GM18517 (cell line): ENCODE measurements at regions not wholly inside any gene's neighbourhood (a gene's known extent, or its start where the extent isn't known, plus 50 kb on each side); places are given as distances from the start of the nearest gene placed in this dataset.

ENCODE experiments used
- ATAC-seq: cut with Tn5 transposase; IDR thresholded peaks from one replicate; pipeline ENCODE4 v1.9.1; 2021; ENCODE audit warnings: mild to moderate bottlenecking, moderate library complexity; ENCODE audit not compliant: unreplicated experiment

DNA sequence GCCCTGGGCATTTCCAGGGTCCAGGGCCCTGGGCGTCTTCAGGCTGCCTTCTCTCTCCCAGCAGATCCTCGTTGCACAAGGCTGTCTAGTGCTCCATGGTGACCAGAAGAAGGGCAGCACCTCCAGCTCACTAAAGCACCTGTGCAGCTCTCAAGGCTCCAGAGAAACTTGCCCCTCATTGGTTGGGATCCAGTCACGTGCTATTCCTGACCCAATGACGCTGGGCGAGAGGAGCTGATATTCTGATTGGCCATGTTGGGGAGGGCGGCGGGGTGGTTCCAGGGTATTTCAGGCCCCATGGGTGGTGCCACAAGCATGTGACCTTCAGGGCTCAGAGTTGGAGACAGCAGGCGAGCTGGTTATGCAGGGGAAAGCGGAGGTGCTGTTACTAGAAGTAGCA lies 309.1 kb downstream of the TOX3 start:
- no peak for ATAC-seq

DNA sequence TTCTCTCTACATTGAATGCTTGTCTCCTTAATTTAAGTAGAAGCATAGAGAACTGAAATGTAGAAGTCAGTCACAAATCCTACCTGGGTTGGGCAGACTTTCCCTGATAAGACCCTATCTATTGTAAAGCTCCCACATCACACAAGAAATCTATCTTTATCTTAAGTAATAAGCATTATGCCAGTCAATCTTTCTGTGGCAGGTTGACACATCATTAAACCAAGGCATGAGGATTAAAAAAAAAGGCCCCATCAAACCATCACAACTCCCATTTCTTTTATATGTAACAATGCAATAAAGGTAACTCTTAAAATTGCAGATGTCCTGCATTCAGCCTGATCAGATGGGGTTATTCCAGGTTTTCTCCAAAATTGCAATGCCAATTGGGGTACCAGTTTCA lies 311.8 kb downstream of the TOX3 start:
- no peak for ATAC-seq

DNA sequence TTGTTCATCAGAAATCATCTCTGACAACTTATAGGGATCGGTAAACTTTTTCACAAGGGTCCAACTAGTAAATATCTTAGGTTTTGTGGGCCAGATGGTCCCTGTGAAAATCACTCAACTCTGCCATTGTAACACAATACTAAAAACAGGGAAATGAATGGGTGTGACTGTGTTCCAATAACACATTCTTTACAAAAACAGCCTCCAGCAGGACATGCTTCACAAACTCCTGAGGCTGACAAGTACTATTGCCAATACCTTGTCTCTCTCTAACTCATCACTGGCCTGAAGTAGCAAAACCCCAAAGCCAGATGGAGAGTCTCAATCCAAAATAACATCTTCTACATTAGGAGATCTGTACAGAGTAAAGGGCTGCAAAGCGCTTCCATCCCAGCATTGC lies 312.3 kb downstream of the TOX3 start:
- ATAC-seq = no peak

DNA sequence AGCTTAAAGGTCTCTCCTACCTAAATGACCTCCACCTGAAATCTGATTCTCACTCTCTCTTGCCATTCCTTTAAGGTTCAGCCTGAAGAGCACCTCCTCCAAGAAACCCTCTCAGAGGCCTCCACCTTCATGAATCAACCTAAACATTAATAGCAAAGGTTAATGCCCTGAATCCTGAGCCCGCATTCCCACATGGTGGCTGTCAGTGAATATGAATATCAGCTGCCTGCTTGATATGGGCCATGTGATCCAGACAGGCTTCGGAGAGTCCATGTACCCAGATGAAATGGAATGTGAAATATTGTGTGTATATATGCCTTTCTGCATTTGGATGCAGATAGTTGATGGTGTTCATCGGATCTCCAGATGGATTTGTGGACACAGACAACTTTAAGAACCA lies 317.5 kb downstream of the TOX3 start:
- ATAC-seq = no peak

DNA sequence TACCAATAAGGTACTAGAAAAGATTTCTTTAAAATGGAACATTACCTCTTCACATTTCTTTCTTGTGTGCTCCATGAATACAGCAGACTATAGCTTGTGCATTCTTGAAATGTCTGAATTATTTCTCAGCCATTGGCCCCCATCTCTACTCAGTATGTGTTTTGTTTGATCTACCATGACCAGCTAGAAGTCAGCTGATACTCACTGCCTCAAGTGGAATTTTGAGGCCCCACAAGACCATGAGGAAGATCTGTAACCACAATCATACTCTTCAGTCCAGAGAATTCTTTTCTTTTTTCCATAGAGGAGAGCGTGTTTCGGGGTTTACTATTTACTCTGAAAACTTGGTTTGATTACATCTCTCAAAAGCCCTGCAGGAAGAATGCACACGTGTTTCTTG lies 319.1 kb downstream of the TOX3 start:
- ATAC-seq = no peak

DNA sequence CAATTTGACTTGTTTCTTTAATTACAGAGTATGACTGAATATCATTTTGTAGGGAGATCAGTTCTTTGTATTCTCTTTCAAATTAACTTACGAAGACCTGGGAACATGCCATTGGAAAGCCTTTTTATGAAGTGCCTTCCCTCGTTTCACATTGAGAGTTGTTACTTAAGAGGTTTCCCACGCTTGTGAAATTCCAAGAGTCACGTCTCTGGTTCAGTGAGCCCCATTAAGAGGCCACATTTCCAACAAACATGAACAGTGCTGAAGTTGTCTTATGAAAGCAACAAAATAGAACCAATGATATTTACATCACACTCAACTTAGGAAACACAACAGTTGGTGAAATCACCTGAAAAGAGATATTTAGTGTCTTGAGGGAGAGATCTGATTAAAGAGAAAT lies 334.1 kb downstream of the TOX3 start:
- no peak for ATAC-seq

DNA sequence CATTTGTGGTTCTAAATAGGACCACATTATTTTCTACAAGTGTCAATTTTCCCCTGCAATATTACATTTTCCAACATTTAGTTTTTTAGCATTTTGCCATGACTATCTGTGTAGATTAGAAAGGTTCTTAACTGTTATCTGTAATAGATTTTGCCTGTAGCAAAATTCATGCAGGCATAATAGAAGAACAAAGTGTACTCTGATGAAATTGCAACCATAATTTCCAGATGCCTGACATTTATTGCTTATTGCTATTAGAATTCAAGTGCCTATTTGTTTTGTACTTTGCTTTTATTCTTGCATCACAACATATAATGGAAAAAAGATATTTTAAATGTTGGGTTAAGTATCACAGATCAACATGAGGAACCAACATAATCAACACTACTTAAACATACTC lies 337.7 kb downstream of the TOX3 start:
- no peak for ATAC-seq

DNA sequence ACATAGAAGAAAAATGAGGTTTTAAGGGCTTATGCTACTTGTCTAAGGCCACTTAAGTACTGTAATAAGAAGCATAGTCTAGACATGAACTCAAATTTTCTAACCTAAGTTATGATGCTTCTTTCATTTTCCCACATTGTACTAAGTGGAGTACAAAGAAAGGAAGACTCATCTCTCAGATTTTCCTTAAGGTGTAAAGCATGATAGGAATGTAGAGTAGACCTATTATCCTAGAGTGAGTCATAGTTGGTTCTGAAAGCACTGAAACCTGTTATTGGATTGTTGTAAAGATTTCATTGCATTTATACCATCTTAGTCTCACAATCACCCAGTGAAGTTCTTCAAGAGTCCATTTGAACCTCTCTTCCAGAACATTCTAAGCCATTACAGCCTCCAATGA lies 343.8 kb downstream of the TOX3 start:
- ATAC-seq = no peak

DNA sequence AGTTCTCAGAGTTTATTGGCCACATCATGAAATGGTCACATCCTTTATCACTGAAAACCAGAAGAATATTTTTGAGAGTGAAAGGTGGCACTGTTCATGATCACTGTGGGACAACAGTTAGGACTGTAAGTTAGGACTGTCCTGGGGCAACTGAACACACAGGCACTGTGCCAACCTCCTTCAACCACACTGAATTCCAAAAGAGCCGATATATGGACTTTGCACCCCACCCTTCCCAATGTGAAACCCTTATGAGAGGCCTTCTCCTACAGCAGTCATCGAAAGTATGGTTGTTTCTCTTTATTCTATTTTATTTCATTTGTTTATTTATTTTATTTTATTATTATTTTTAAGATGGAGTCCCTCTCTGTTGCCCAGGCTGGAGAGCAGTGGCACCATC lies 353.5 kb downstream of the TOX3 start:
- no peak for ATAC-seq

DNA sequence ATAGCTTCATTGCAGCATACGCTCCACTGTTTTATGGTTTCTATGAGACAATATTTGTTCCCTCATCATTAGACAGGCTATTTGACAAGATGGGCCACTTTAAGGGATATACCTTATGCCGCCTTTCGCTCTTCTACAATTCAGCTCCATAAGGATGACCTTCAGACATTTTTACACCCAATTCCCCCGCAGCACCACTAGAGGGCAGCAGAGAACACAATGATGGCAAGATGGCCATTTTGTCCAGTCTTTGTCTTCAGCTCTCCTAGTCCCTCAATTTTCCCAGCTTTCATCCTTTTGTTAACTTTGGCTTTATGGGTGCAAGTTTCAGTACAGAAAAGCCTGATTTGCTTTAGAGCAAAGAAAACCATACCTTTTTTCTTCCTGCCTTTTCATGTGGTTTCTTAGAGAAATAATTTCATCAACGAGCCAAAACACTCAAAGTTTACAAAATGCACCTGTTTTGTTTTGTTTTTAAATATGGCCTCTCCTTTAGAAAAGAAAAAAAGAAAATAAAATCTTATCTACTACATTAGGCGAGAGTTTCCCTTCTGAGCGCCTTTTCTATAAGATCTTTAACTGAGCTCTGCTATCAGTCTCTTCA lies 355.3 kb downstream of the TOX3 start:
- ATAC-seq = no peak

DNA sequence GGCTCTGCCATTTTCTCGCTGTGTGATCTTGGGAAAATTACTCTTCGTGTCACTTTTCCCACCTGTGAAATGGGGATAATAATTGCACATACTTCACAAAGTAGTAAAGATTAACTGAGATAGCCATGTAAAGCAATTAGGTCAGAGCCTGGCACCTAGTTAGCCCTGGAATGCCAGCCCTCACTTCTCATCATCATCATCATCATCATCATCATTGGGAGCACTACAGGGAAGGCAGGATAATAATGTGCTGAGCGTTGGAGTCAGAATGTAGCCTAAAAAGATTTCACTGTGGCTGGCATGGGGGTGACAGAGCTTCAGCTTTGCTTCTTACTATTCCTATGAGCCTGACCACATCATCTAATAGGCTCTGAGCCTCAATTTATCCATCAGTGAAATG lies 362.6 kb downstream of the TOX3 start:
- ATAC-seq = no peak

DNA sequence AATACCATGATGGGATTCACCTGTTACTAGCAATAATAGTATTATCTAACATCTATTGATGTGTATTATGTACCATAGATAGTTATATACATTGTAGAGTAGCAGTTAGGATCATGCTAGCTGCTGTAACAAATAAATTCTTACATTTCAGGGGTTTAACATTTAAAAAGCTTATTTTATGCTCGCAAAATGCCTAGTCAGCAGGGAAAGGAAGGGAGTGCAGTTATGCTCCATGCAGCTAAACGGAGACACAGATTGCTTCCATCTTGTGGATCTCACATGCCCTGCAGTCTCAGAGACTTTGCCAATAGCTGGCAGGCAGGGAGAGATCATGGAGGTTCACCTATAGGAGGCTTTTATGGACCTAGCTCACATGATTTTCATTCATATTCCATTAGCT lies 364.1 kb downstream of the TOX3 start:
- ATAC-seq = no peak

DNA sequence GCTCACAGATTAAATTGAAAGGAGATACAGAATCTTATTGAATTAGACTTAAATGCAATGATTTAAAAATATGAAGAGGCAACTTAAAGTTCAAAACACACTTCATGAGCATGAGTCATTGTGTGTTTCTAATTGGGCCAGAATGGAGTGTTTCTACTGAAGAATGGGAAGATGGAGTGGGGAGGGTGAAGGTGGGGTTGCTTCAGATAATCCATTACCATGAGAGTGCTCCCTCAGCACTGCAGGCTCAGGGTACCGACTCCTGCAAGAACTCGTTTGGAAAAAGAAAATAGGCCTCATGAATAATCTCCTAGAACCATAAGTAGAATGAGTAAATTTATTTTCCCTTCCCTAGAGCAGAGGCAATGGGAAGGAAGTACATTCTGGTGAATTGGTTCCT lies 372.8 kb downstream of the TOX3 start:
- ATAC-seq = no peak

DNA sequence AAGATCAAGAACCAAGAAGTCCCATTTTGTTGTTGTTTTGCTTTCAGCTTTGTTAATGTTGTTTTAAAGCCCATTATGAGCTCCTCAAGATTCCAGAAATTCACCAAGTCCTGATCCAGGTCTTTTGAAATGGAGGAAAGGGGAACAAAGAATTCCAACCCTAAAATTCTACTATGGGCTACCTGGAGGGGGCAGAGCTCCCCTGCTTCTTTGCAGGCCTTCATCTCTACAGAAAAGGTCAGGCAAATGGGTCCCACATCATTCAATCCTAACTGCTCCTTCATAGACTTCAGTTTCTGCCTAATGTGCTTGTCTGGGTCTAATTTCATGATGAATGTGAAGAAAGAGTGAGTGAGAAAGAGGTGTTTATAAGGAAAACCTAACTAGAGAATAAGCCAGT lies 375.5 kb downstream of the TOX3 start:
- no peak for ATAC-seq

DNA sequence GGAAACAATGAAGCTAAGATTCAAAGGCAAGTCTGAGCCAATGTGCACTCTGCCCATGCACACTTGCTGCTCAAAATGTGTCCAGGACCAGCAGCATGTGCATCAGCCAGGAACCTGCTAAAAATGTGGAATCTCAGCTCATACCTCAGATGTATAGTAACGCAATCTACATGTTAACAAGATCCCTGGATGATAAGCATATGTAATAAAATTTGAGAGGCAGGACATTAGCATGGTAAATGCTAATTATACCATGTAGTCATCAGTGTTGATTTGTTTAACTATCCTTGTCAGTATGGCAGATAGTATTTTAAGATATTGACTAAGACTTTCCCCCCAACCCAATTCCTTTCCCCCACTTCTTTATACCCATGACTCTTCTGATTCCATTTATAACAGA lies 379.6 kb downstream of the TOX3 start:
- ATAC-seq = no peak

DNA sequence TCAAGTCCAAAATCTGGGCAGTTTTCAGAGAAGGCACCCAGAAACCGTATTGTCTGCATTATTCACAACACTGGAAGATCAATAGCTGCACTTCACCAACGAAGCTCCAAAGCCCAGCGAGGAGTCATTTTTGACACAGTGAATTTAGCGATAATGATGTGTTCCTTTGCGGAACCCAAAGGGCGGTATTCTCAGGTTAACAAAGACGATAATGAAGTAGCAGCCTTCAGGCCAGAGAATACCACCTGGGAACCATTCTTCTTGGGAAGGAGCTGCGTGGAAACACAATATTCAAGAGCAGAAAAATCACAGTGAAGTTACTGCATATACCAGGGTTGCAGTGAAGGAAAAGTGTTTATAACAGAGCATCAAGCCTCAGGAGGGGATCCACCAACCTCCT lies 381.0 kb downstream of the TOX3 start:
- no peak for ATAC-seq

DNA sequence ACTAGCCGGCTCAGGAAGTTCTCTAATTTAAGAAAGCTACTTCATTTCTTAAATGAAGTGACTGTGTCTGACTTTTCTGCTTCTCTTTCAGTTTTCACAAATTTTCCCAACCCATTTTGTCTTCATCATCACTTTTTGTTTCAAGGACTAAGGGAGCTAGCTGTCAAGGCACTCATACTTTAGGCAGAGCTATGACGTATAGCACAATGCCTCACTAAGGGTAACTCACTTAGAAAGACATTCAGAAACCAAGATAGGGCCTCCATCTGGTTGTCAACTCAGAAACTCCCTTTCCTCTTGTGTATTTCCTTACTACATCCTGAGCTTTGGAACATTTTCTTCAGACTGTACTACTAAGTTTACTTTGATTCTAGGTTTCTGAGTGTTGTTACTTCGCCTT lies 397.9 kb downstream of the TOX3 start:
- ATAC-seq = no peak

DNA sequence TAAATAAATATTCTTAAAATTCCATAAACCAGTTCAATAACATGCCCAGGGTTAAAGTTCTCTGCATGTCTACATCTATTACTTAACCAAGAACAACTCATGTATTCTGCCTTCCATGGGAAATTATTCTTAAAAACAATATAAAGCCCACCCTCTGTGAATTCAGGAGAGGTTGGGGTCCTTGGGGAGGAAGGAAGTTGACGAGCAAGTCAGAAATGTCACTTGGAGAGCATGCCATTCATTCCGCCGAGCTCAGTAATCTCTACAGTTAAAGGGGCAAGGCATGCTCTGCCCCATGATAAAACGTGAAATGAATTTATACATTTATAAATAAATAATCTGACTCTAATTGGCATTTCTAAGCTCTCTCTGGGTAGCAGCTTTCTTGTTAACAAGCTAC lies 405.1 kb downstream of the TOX3 start:
- no peak for ATAC-seq

DNA sequence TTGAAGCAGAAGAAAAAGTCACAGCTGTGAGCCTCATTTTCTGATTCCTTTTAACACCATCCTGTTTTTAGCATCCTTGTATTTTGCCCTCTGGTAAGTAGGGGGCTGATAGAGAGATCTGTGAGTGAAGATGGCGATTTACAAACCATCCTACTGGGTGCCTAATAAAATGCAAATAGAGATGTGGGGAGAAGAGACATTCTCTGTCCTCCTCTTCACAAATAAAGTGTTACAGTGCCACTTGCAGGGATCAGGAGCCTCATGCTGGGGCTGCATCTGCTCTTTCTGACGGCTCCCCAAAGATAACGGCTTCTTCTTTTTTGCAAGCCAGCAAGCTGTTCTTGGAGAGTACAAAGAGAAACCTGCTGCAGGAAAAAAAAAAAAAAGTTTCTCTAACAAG lies 418.6 kb downstream of the TOX3 start:
- no peak for ATAC-seq

DNA sequence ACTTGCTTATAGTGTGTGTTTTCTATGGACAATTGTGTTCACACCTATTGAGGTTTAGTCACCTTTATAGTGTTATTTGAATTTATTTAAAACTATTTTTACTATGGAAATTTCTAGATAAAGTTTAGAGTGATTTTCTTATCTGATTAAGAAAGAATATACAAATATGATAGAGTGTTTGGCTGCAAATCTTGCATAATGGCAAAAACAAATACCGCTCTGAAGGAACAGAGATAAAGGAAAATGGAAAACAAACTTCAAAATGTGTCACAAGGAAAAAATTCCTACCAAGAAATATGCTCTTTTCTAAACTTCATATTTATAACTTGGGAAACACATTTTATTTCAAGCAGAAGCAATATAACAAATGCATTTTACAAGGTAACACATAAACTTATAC lies 423.1 kb downstream of the TOX3 start:
- ATAC-seq = no peak

DNA sequence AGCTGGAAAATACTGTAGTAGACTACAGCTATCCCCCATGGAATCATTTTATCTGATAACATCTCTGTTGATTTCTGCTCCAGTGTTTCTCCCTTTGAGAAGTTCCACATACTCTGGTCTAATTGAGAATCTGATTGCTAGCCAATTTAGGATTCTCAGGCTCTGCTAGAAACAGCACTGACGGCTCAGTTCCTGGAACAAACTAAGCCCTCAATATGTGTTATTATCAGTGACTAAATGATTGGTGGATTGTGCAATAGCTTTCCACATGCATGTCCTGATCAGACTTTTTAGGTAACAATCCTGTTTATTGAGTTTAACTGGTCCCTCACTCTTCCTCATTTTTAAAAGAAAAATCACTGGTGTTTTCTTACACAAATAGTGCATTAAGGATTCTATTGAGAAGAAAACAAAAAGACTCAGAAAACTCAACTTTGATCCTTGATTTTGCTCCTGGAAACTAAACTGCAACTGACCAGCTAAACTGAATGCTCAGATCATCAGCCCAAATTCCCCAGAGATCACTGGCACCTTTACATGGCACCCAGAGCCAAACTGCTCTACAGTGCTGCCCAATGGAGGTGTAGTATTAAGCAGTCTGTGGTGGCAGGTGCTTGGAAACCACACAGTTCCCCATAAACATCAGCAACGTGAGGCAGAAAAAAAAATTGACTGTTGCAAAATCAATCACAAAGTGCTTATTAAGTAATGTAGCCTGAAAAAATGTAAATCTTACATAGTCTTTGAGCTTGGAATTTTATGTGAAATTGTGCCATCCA lies 423.7 kb downstream of the TOX3 start:
- no peak for ATAC-seq

DNA sequence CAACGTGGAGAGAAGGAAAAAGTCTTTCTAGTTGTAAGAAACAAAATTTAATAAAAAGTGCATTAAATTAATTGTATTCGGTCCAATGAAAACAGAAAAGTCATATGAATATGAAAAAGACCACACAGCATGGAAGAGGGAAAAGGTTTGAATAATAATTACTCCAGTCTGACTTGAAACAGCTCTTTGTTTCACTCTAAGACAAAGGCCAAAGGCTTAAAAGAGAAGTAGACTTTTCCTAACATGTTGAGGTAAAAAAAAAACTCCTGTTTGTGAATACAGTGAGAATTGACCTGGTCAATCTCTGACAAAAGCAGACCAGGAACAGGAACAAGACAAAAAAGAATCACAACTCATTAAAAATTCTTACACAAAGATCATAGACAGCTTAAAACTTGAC lies 429.8 kb downstream of the TOX3 start:
- ATAC-seq = no peak

DNA sequence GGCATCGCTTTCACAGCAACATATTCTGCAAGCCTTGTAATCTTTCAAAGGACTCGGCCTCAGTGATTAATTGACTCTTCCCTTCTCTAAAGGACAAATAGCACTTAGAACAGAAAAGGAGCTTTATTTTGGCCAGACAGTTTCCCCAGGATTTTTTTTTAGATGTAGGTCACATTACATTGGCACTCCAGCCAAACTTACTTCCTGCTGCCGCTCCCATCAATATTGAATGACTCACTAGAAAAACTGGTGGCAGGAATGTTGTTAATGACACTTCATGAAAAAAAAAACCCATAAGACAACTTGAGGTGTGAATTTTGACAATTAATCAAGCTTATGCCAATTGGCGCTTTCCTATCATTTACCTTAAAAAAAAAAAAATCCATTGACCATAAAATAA lies 432.6 kb downstream of the TOX3 start:
- ATAC-seq = no peak
